H1 (cell line): ENCODE measurements at regions not wholly inside any gene's neighbourhood (a gene's known extent, or its start where the extent isn't known, plus 50 kb on each side); places are given as distances from the start of the nearest gene placed in this dataset.

Experiments used
- CBX5 ChIP-seq: fragments of 300-800, 300-1000 bp; sonication (generic); IDR thresholded peaks from 2 replicates; pipeline ENCODE4 v1.7.1; 2016; ENCODE audit warnings: antibody characterized with exemption, low read length, low read depth
- CHD7 ChIP-seq: fragments of 300-600 bp; sonication (generic); IDR thresholded peaks from 2 replicates; pipeline ENCODE4 v1.7.1; 2012; ENCODE audit warnings: low read length, moderate library complexity, mild to moderate bottlenecking, inconsistent platforms; ENCODE audit not compliant: insufficient replicate concordance
- CTCF ChIP-seq, 3 experiments: IDR thresholded peaks; 1 replicate in 2 of 3; 2 replicates in 1 of 3; pipeline versions ENCODE4 v1.5.1 to v1.6.1; 2011; ENCODE audit warnings: low read length in 3 of 3, mild to moderate bottlenecking in 3 of 3, inconsistent platforms in 2 of 3, low read depth in 1 of 3, moderate library complexity in 1 of 3; ENCODE audit not compliant: insufficient read depth in 1 of 3; ENCODE audit errors: control extremely low read depth in 1 of 3
- GABPA ChIP-seq: IDR thresholded peaks from 2 replicates; pipeline ENCODE4 v1.6.1; 2011; ENCODE audit warnings: mild to moderate bottlenecking, low read length, moderate library complexity, borderline replicate concordance; ENCODE audit not compliant: insufficient read depth
- SAP30 ChIP-seq: fragments of 300-600 bp; sonication (generic); IDR thresholded peaks from 2 replicates; pipeline ENCODE4 v1.7.1; 2012; ENCODE audit warnings: low read length, moderate library complexity, mild to moderate bottlenecking, inconsistent platforms; ENCODE audit not compliant: insufficient read depth, insufficient replicate concordance
- TCF12 ChIP-seq: IDR thresholded peaks from 2 replicates; pipeline ENCODE4 v1.6.1; 2011; ENCODE audit warnings: low read depth, mild to moderate bottlenecking, low read length
- TF ChIP-seq, protein P1 (sequence below): IDR thresholded peaks from 2 replicates; pipeline ENCODE4 v1.6.1; 2011; ENCODE audit warnings: low read depth, mild to moderate bottlenecking, low read length; ENCODE audit not compliant: insufficient read depth

DNA sequence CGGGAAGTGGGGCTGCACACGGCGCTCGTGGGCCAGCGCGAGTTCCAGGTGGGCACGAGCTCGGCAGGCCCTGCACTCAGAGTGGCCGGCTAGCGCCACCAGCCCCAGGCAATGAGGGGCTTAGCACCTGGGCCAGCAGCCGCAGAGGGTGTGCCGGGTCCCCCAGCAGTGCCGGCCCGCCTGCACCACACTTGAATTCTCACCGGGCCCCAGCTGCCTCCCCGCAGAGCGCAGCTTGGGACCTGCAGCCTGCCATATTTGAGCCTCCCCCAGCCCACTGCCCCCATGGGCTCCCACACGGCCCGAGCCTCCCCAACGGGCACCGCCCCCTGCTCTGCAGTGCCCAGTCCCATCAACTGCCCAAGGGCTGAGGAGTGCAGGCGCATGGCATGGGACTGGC lies 87.5 kb downstream of the CHCHD4 start (continued):
- TF ChIP-seq CTCF (IDR thresholded peaks at IDR 0.05; ENCODE audit: control extremely low read depth in 1 of 3, insufficient read depth in 1 of 3, low read depth in 1 of 3, low read length in 3 of 3): no peak
- TF ChIP-seq CBX5: no peak
- no peak for TF ChIP-seq SAP30
- TF ChIP-seq, protein P1, sequence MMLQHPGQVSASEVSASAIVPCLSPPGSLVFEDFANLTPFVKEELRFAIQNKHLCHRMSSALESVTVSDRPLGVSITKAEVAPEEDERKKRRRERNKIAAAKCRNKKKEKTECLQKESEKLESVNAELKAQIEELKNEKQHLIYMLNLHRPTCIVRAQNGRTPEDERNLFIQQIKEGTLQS: no peak
- TF ChIP-seq TCF12: no peak
- no peak for TF ChIP-seq GABPA
- TF ChIP-seq CHD7: no peak
